ENCODE measurements at regions not wholly inside any gene's neighbourhood (a gene's known extent, or its start where the extent isn't known, plus 50 kb on each side); places are given as distances from the start of the nearest gene placed in this dataset.

GRCh38 chr10:79004311-79004710 is 64.5 kb upstream of the ZMIZ1 start:
- TF ChIP-seq POLR2A (IDR thresholded peaks at IDR 0.05) (no peak), CTCF (IDR thresholded peaks at IDR 0.05) (no peak)

Measured in right lobe of liver (tissue), 4 donors.